ENCODE measurements at regions not wholly inside any gene's neighbourhood (a gene's known extent, or its start where the extent isn't known, plus 50 kb on each side); places are given as distances from the start of the nearest gene placed in this dataset.
"Not testable (repeated sequence)": the region's sequence is repeated elsewhere in the genome, so short reads cannot be mapped to it uniquely, and the experiment has no call there.

DNA sequence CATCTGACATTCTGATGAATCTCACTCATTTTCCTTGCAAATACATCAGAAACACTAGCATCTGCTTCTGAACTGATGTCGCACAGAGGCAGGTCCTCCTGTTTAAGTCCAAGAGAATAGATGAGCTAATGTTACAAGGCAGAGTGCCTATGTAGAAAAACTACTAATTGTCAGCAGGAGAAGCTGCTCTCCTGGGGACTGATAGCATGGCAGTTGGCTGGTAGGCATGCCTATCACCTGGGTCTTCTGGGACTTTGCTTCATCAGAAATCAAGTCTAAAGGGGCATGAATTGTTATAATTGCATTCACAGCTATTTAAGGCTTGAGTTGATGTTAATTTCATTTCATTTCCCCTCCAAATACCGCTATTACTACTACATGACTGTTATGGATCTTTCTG, 457.2 kb downstream of the RAP2B start:
- DNase-seq = no peak

DNA sequence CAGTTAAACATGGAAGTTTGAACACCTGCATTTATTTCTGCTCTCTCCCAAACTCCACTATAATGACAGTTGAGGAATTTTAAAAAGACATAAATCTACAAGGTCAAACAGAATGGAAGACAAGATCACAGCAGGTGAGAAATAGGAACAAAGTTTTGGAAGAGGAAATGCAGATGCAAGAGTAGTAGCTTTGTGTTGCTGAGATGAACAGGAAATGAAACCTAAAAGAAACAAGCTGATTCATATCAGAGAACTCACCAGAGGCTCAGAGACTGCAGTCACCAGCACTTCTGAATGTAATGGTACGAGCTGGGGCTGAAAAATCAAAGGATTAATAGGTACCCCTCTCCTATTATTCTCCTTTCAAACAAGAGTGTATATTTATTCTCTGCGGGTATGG, 459.9 kb downstream of the RAP2B start:
- peak; percentile 36 to 53 for DNase-seq

DNA sequence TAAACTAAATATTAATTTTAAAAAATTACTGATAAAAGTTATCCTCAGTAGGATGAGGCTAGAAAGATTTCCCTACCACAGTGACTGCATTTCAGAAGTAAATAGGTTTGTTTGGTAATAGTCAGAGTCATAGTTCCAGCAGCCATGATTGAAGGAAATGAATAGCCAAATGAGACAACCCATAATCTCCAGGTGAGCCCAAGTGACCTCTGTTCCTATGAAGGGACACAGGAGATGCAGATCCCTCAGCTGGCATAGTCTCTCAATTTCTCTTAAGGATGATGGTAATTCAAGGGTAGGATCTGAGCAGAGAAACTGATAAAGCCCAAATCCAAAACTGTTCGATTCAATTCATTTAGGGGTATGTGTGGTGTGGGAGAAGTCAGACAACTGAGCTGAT, 461.8 kb downstream of the RAP2B start:
- no peak for DNase-seq

DNA sequence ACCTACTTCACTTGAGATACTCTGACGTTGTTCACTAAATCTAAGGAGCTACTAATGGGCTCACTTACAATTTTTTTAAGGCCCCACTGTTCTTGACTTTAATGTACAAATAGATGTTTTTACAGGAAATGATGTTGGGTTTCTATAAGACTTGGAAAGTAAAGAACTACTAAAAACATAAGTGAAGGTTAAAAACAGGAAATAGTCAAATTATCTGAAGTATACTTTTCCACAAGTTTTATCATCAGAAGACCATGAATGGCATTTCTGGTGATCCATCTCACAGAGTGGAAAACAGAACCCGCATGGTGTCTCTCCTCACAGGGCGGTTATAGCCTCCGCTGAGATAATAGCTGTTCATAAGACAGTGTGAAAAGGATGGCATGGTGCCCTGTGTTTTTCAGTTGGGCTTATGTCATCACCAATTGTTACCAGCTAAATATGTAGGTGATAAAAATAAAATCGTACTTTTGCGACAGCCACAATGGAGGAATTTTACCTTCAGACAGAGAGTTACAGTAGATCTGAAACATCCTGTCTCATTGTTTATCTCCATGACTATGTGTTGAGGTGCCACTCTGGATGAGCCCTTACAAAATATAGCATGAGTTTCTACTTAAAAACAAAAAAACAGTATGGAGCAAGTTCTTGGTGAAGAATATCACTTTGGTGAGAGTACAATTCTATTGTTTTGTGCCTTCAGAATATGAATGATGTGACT, 462.4 kb downstream of the RAP2B start:
- no peak for DNase-seq

DNA sequence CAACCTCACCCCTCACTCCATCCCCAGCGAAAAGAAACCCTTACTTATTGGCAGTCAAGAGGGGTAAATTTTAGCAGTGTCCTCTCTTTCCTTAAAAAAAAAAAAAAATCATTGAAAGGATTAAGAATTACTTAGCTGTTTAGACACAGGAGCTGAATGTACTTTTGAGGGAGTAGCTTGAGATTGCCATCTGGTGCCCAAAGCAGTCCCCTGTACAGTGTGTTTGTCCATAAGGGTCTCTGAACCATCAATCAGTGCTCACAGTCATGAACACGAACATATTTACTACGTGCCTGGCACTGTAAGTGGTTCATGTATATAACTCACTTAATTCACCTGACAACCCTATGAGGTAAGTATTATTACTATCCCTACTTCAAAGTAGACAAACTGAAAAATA, 463.5 kb downstream of the RAP2B start:
- no peak for DNase-seq

DNA sequence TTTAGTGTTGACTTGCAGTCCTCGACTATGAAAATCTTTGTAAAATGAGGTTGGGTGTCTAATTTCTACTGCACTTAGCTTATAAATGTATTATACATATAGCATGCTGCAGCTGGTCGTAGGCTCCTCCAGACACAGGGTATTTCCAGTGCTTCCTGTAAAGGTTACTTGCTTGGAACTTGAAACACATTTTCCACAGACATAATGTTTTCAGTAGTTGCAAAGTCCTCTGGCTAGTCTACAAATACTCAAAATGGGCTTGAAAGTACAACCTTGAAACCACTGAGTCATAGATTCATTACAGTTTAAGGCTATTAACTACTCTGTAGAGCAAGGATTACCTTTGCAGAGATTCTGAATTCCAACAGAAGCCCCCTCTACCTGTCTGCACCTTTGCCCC, 464.1 kb downstream of the RAP2B start:
- DNase-seq = no peak

DNA sequence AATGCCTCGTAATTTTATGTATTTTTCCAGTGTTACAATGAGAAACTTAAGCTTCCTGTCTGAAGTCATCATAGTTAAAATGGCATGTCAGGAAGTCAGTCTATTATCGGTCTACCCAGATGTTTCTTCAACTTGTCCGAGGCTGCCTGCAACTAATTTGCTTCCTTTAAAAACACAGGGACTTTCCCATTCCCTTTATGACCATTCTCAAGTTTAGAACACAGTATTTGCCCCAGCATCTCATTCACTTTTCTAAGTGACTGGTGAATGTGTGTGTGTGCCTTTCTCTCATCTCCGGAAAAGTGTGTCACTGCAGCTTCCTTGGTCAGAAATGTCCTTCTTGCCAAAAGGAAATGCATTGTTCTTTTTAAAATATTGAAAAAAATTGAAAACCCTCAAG, 466.6 kb downstream of the RAP2B start:
- peak; percentile 48 to 61 for DNase-seq

DNA sequence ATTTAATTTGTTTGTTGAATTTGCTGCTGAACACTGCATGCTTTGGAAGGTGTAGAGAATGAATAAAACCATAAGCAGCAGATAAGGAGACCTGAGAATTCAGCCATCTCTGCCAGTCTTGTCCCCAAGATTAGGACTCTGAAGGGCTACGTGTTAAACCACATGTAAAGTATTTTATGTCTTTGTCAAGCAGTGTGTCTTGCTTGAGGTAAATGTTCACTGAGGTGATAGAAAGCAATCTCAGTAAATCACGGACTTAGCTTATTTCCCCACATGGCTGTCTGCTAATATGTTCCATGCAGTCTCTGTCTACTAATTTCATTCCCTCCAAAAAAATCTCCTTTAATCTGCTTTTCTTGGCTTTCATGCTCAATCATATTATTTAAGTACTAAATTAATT, 467.1 kb downstream of the RAP2B start:
- DNase-seq = no peak

DNA sequence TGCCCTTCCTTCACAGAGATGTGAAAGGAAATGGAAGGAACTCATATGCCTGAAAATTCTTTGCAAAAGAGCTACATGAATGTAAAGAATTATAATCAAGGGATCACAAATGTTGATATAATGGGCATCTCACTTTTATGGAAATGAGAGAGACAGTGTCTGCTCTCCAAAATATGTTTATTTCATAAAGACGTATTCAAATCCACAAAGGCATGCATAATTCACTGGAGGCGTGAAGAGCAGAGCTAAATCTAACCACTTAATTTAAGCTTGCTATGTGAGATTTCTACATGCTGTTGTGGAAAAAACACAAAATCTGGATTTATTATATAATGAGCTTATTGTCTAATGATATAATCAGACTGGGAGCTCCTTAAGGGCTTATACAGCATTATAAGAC, 469.1 kb downstream of the RAP2B start:
- no peak for DNase-seq

DNA sequence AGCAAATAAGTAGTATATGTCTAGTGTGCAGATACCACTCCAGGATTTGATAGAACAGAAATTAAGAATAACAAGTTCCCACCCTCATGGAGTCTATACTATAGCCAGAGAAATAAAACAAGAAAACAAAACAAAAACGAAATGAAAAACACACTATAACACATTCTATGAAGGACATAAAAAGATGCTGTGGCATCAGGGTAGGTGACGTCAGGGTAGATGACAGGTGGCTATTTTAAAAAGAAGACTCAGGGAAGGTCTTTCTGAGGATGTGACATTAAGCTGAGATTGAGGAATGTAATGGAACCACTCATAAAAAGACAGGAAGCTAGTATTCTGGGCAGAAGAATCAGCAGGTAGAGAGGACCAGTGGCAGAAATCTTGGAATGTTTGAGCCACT, 469.6 kb downstream of the RAP2B start:
- DNase-seq = no peak

DNA sequence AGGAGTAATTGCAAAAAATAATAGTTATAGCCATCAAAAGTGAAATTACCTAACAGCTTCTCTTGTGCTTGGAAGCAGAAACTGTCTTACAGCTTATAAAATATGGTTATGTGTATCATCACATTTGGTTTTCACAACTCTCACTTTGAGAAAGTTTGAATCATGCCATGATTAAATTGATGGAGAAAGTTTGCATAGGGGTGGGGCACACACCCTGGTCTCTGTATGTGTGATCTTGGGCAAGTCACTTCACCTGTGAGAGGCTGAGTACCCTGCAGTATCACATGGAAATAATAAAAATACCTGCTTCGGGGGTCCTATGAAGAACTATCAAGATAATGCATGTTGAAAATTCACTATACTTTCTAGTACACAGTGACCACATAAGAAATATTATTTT, 471.4 kb downstream of the RAP2B start:
- no peak for DNase-seq

DNA sequence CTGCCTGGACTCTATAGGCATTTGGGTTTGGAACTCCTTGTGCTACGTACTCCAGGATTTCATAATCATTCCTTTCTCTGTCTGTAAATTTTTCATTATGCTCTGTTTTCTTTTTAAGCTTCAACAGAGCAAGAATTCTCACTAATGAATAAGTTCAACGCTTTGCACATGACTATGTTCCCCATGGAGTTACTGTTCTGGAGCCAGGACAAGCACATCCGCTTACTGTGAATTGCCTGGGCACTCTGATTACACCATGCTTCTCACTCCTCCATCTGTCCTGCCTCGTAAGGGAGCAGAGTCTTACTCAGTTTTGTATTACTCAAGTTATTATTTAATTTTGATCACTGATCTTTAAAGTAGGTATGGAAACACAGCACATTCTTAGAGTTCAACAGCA, 472.7 kb downstream of the RAP2B start:
- DNase-seq = no peak

DNA sequence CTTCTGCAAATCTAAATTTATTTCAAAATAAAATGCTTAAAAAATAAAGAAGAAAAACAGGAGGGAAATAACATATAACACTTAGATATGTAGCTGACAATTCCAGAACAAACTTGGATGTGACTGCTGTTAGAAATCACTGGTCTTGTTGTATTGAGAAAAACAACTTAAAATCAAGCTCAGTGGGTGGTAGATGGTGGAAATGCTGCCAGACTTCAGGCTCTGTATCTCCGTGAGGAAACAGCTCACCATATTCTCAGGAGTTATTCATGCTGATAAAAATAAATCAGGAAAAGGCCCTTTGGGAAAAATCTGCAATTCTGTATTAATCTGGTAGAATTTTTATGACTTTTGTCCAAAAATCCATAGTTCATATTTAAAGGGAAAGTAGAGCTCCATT, 477.6 kb downstream of the RAP2B start:
- DNase-seq = no peak

DNA sequence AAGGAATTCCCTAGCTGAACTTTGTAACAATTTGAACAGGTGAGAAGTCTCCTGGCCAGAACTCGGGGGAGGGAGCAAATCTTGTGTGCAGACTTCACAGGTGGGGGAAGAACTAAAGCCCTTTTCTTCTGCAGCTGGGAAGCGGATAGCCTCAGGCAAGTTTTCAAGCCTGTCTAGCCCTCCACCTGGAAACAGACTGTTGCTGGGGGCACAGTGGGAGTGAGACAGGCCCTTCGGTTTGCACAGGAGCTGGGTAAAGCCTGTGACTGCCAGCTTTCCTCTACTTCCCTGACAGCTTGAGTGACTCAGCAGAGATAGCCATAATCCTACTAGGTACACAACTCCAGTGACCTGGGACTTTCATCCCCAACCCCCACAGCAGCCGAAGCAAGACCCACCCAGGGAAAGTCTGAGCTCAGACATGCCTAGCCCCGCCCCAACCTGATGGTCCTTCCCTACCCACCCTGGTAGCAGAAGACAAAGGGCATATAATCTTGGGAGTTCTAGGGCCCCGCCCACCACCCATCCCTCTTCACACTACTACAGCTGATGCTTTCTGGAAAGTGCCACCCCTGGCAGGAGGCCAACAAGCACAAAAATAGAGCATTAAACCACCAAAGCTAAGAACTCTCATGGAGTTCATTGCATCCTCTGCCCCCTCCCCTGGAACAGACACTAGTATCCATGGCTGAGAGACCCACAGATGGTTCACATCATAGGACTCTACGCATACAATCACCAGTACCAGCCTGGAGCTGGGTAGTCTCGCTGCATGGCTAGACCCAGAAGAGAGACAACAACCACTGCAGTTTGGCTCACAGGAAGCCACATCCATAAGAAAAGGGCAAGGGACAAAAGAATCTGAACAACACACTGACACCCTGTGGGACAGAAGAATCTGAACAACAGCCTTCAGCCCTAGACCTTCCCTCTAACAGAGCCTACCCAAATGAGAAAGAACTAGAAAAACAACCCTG, 479.0 kb downstream of the RAP2B start:
- no peak for DNase-seq

DNA sequence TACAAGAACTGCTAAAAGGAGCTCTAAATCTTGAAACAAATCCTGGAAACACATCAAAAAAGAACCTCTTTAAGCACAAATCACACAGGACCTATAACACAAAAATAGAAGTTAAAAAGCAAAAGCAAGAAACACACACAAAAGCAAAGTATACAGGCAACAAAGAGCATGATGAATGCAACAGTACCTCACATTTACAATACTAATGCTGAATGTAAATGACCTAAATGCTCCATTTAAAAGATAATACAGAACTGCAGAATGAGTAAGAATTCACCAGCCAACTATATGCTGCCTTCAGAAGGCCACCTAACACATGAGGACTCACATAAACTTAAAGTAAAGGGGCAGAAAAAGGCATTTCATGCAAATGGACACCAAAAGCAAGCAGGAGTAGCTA, 478.6 kb upstream of the ARHGEF26 start:
- DNase-seq = not testable (repeated sequence)

DNA sequence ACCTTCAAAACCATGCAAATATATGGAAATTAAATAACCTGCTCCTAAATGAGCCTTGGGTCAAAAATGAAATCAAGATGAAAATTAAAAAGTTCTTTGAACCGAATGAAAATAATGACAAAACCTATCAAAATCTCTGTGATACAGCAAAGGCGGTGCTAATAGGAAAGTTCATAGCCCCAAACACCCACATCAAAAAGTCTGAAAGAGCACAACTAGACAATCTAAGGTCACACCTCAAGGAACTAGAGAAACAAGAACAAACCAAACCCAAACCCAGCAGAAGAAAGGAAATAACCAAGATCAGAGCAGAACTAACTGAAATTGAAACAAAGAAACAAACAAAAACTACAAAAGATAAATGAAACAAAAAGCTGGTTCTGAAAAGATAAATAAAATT, 477.7 kb upstream of the ARHGEF26 start:
- not testable (repeated sequence) for DNase-seq

DNA sequence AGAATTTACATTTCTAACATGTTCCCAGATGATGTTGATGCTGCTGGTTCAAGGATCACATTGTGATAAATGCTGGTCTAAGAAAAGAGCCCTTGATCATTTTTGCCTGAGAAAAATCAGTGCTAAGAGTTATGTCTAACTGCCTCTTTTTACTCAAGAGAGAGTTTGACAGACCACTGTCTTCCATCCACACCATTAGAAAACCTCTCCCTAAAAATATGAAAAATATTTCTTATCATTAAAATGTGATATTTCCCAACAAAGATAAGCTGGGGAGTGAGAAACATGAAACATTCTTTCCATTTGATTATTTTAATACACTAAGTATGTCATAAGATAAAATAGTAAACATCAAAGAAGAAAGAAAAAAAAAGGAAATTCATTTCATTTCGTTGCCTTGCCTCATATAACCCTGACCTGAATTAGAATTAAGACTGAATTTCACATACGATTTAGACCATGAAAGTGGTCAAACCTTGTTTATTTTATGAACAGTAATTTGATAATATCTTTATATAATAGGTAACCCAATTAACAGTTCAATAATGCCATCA, 471.8 kb upstream of the ARHGEF26 start:
- DNase-seq = no peak

DNA sequence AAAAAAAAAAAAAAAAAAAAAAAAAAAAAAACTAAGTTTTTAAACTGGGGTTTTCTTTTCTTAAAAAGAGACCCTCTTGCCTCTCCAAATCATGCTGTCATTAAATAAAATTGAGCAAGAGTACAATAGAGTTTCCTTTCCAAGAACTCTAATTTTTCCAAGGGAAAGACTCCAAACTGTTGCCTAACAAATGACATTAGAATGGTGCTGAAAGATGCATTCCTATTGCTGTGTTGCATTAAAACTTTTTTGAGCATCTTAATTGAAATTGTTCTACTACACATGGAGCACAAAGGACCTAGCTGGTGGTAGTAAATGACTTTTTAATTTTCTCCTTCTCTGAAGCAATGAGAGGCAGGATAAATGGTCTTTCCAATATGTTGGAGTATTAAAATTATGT, 469.1 kb upstream of the ARHGEF26 start:
- no peak for DNase-seq

DNA sequence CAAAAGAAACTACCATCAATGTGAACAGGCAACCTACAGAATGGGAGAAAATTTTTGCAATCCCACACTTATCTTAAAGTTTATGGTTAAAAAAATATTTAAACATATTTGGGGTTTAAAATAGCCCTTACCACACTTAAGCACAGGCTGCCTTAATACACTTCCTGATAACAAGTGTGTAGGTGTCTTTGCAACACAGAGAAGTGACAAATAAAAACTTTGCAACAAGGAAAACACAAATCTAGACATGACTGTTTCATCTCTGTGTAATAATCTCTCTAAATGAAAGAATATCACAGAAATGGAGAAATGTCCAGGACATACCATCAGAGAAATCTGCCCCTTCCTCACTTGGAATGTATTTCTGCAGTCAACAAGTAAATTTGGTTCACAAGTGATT, 464.1 kb upstream of the ARHGEF26 start:
- DNase-seq = peak; percentile 44 to 81

DNA sequence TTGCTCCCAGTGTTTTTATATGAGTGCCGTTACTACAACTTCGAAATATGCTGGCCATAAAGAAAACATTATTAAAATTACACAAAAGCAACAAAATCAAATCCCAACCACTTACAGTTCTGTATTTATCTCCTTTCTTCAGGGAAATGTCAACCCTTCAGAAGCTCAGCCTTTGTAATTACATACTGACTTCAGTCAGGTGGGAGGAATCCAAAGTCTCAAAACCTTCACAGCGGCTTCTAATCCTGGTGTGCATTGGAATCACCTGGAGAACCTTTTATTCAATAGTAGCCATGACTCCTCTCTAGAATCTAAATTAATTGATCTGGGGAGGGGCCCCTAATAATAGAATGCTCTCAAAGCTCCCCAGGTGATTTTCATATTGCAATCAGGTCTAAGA, 463.7 kb upstream of the ARHGEF26 start:
- DNase-seq = no peak

DNA sequence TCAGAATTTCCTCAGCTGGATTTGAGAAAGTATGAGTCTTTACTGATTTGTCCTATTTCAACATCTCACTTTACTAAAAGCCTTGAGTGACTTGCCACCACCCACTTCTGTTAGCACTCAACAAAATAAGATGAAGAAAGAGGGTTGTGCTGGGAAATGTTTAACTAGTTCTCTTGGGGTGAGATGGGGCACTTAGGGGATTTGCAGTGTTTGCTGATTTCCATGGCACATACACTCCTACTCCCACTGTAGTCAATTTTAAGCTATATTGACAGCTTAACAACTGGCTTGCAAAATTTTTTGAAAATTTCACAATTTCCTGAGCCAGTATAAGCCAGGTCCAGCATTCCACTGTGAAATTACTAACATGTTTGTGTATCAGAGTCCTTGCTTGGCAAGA, 463.1 kb upstream of the ARHGEF26 start:
- DNase-seq = peak; percentile 58 to 90

DNA sequence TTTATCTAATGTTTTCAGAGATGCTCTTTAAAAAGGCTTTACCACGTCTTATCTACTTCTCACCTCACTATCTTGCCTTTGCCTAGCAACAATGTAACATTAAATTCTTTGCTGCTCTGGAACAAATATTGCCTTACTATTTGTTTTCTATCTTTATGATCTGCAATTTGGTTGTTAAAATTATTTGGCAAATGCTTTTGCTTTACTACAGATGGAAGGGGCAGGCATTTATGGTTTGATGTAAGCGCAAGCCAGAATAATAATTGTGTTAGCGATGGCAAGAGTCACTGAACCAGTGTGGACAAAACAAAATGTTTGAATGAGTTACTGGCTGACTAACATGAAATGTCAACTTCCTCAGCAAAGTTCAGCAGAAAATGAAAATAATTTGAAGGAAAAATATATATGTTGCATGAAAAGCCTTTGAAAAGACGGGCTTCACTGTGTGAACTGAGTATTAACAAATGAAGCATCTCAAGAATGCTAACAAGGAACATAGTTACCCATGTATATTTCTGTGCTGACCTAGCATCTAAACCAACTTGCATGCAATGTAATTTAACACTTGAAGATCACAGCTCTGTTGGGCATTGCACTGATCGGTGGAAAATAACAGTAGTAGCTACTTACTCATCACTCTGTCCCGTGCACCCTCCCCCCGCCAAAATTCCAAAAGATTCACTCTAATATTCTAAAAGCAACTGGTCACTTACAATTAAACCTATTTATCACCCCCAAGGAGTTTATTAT, 454.0 kb upstream of the ARHGEF26 start:
- no peak for DNase-seq

DNA sequence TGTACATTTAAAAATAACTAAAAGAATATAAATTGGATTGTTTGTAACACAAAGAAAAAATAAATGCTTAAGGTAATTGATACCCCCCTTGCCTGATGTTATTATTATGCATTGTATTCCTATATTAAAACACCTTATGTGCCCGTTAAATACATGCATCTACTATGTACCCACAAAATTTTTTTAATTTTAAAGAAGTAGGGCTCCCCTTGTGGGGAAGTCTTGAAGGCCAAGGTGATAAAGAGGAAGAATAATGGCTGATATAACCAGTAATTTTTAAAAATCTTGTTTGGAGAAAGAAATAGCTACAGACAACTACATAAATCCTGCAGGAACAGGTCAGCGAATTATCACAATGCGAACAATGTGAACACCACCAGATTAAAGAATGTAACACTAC, 451.7 kb upstream of the ARHGEF26 start:
- DNase-seq = no peak

All from inflammatory macrophage treated with lipopolysaccharide for 1 hour (primary cell).